Panc1 (cell line): ENCODE measurements at regions not wholly inside any gene's neighbourhood (a gene's known extent, or its start where the extent isn't known, plus 50 kb on each side); places are given as distances from the start of the nearest gene placed in this dataset.

ENCODE experiments used
- ATAC-seq: fragments of 200-7000 bp; cut with Tn5 transposase; 2 replicates; pipeline ENCODE4 v1.9.1; 2020; ENCODE audit warnings: mild to moderate bottlenecking, moderate library complexity
- BruUV-seq: library from RNA; stranded (reverse); fragments of 400-500 nt; replicated peaks from 2 replicates; lab custom pipeline; 2021; lab: Mats Ljungman, UMichigan
- CTCF ChIA-PET: fragments of 300-600 bp; sonication (Branson Sonifier 250); formaldehyde crosslinking; loops from one replicate; lab custom pipeline; 2022; ENCODE audit warnings: antibody characterized with exemption; lab: Charles Lee
- POLR2A ChIA-PET: fragments of 300-600 bp; sonication (Branson Sonifier 250); formaldehyde crosslinking; loops from one replicate; lab custom pipeline; 2022; ENCODE audit warnings: antibody characterized with exemption; lab: Charles Lee
- DNase-seq: peaks from one replicate; pipeline ENCODE4 v3.0.0-alpha.2; 2010; ENCODE audit warnings: low read depth, low spot score
- H3K27ac ChIP-seq: 2 replicates; pipeline ENCODE4 v1.5.1; 2011; ENCODE audit warnings: mild to moderate bottlenecking, low read length, inconsistent platforms
- H3K27me3 ChIP-seq: fragments of 200-500 bp; sonication (Bioruptor generic); 2 replicates; pipeline ENCODE4 v1.6.0; 2014; ENCODE audit warnings: low read length, inconsistent platforms; ENCODE audit not compliant: control insufficient read depth, insufficient read depth
- H3K36me3 ChIP-seq: fragments of 200-500 bp; sonication (Bioruptor generic); 2 replicates; pipeline ENCODE4 v1.5.1; 2014; ENCODE audit warnings: inconsistent platforms, mild to moderate bottlenecking, low read length, moderate library complexity; ENCODE audit not compliant: control insufficient read depth, insufficient read depth
- H3K4me1 ChIP-seq: 2 replicates; pipeline ENCODE4 v1.5.1; 2011; ENCODE audit warnings: inconsistent platforms, mild to moderate bottlenecking, low read length, moderate library complexity; ENCODE audit not compliant: control insufficient read depth, insufficient read depth
- H3K4me3 ChIP-seq, 2 experiments: 2 replicates each; pipeline ENCODE4 v1.5.1; 2011 to 2012; ENCODE audit warnings: low read depth in 2 of 2, low read length in 2 of 2, mild to moderate bottlenecking in 2 of 2, inconsistent platforms in 1 of 2, moderate library complexity in 1 of 2
- H3K9me3 ChIP-seq: fragments of 200-500 bp; sonication (Bioruptor generic); 2 replicates; pipeline ENCODE4 v1.5.1; 2014; ENCODE audit warnings: low read depth, mild to moderate bottlenecking, inconsistent platforms, low read length, moderate library complexity; ENCODE audit not compliant: control insufficient read depth, insufficient read depth
- POLR2AphosphoS5 ChIP-seq: IDR thresholded peaks from 2 replicates; pipeline ENCODE4 v1.6.1; 2012; ENCODE audit warnings: mild to moderate bottlenecking, low read depth, low read length, moderate library complexity
- SIN3A ChIP-seq: IDR thresholded peaks from 2 replicates; pipeline ENCODE4 v1.6.1; 2012; ENCODE audit warnings: low read depth, mild to moderate bottlenecking, low read length, moderate library complexity, borderline replicate concordance; ENCODE audit not compliant: insufficient read depth
- TCF7L2 ChIP-seq: IDR thresholded peaks from 2 replicates; pipeline ENCODE4 v1.6.1; 2011; ENCODE audit warnings: mild to moderate bottlenecking, low read depth, low read length, inconsistent platforms
- in situ Hi-C: cut with HindIII; loops from 2 replicates; pipeline ENCODE4 v1.10.0; 2016; ENCODE audit warnings: low sequenced_read_pairs, low pct_unique_long_range_greater_than_20kb
- intact Hi-C: fragments of 100-400 bp; cut with micrococcal nuclease; formaldehyde crosslinking; loops from one replicate; pipeline ENCODE4 v1.10.0; 2022; ENCODE audit not compliant: unreplicated experiment
- TF ChIP-seq, protein P1 (sequence below): fragments of 450-650 bp; IDR thresholded peaks from 2 replicates; pipeline ENCODE4 v1.5.1; 2017; ENCODE audit warnings: mild to moderate bottlenecking
- TF ChIP-seq, protein P2 (sequence below), 2 experiments: IDR thresholded peaks; 2 replicates each; pipeline ENCODE4 v1.6.1; 2011 to 2012; ENCODE audit warnings: low read depth in 2 of 2, control low read depth in 1 of 2, low read length in 1 of 2, mild to moderate bottlenecking in 1 of 2, moderate library complexity in 1 of 2; ENCODE audit not compliant: insufficient read depth in 1 of 2

- ATAC-seq (no peak), DNase-seq (no peak)
- TF ChIP-seq POLR2AphosphoS5 (no peak), TCF7L2 (no peak), SIN3A (no peak)
- TF ChIP-seq, protein P1, sequence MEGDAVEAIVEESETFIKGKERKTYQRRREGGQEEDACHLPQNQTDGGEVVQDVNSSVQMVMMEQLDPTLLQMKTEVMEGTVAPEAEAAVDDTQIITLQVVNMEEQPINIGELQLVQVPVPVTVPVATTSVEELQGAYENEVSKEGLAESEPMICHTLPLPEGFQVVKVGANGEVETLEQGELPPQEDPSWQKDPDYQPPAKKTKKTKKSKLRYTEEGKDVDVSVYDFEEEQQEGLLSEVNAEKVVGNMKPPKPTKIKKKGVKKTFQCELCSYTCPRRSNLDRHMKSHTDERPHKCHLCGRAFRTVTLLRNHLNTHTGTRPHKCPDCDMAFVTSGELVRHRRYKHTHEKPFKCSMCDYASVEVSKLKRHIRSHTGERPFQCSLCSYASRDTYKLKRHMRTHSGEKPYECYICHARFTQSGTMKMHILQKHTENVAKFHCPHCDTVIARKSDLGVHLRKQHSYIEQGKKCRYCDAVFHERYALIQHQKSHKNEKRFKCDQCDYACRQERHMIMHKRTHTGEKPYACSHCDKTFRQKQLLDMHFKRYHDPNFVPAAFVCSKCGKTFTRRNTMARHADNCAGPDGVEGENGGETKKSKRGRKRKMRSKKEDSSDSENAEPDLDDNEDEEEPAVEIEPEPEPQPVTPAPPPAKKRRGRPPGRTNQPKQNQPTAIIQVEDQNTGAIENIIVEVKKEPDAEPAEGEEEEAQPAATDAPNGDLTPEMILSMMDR: no peak
- TF ChIP-seq, protein P2, sequence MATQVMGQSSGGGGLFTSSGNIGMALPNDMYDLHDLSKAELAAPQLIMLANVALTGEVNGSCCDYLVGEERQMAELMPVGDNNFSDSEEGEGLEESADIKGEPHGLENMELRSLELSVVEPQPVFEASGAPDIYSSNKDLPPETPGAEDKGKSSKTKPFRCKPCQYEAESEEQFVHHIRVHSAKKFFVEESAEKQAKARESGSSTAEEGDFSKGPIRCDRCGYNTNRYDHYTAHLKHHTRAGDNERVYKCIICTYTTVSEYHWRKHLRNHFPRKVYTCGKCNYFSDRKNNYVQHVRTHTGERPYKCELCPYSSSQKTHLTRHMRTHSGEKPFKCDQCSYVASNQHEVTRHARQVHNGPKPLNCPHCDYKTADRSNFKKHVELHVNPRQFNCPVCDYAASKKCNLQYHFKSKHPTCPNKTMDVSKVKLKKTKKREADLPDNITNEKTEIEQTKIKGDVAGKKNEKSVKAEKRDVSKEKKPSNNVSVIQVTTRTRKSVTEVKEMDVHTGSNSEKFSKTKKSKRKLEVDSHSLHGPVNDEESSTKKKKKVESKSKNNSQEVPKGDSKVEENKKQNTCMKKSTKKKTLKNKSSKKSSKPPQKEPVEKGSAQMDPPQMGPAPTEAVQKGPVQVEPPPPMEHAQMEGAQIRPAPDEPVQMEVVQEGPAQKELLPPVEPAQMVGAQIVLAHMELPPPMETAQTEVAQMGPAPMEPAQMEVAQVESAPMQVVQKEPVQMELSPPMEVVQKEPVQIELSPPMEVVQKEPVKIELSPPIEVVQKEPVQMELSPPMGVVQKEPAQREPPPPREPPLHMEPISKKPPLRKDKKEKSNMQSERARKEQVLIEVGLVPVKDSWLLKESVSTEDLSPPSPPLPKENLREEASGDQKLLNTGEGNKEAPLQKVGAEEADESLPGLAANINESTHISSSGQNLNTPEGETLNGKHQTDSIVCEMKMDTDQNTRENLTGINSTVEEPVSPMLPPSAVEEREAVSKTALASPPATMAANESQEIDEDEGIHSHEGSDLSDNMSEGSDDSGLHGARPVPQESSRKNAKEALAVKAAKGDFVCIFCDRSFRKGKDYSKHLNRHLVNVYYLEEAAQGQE (IDR thresholded peaks at IDR 0.05; ENCODE audit: insufficient read depth in 1 of 2, low read depth in 2 of 2, low read length in 1 of 2): no peak
- in situ Hi-C loops (no loop called here), intact Hi-C loops (no loop called here)
- Histone ChIP-seq H3K9me3 (no peaks in the 10 kb centered on the region), H3K4me1 (peaks cover 9% of the 10 kb centered on the region; the same call in 1 of the 2 replicates), H3K27me3 (no peaks in the 10 kb centered on the region), H3K36me3 (no peaks in the 10 kb centered on the region), H3K27ac (no peak overlapping the region), H3K4me3 (no peak overlapping the region)
- POLR2A ChIA-PET: no interaction called here
- BruUV-seq: no TSS peak
- CTCF ChIA-PET: no interaction called here
Measured at GRCh38 chr5:72561148-72561972, 54.1 kb upstream of the ZNF366 start.

DNA sequence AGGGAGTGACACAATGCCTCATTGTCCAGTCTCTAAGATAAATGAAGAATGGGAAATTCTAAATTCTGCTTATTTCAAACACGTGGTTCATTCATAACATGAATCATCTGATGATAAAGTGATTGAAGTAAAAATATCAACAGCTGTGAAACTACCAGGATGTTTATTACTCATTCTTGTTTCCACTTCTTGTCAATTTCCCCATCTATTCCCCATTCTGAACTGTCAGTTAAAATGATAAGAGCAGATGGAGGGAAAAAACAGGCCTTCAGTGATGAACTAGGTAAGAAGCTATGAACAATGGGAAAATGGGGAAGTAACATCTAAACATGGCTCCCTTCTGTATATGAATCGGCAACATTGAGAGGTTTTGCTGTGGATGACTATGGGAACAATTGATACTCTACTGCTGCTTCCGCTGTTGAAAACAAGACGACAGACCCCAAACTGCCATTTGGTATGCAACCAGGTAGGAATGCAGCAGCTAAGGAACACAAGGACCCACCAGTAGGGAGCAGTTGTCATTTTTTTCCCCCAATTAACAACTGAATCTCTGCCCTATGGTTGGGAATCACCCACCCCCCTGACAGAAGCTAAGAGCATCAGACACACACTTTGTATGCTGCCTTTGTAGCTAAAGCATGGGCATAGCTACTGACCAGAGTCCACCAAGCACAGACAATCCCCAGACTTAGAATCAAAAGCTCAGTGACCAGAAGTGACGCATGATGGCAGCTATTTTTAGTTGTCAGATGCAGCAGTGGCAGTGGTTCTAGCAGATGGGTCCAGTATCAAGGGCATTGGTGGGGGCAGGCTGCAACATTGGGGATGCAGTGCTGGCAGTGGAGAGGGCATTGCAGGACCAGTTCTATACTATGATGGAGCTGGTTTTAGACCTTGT, 52.9 kb upstream of the ZNF366 start:
- no peak for TF ChIP-seq POLR2AphosphoS5
- TF ChIP-seq, protein P1: no peak
- no peak for TF ChIP-seq SIN3A
- TF ChIP-seq, protein P2 (IDR thresholded peaks at IDR 0.05; ENCODE audit: insufficient read depth in 1 of 2, low read depth in 2 of 2, low read length in 1 of 2): no peak
- no peak for TF ChIP-seq TCF7L2
- ChIA-PET CTCF (interaction anchor here (0.6 to 0.8 kb wide), 2 partner anchors 259 kb away, joined by 4 read pairs; no protein-coding TSS in a partner anchor), POLR2A (interaction anchor here (0.7 kb wide), 1 partner anchor 88 kb away, joined by 5 read pairs; no protein-coding TSS in a partner anchor)
- no peak overlapping the region for H3K27ac ChIP-seq
- intact Hi-C loops (no loop called here), in situ Hi-C loops (no loop called here)
- BruUV-seq: no TSS peak
- H3K9me3 ChIP-seq: no peaks in the 10 kb centered on the region
- H3K4me1 ChIP-seq: peaks cover 16% of the 10 kb centered on the region; the same call in 1 of the 2 replicates
- H3K36me3 ChIP-seq: no peaks in the 10 kb centered on the region
- H3K4me3 ChIP-seq: no peak overlapping the region
- no peak for ATAC-seq
- H3K27me3 ChIP-seq: no peaks in the 10 kb centered on the region
- no peak for DNase-seq
